ENCODE measurements at regions not wholly inside any gene's neighbourhood (a gene's known extent, or its start where the extent isn't known, plus 50 kb on each side); places are given as distances from the start of the nearest gene placed in this dataset.

GRCh38 chr15:39365873-39366272 is 215.0 kb upstream of the THBS1 start:
- Histone ChIP-seq H3F3A (replicated peaks; ENCODE audit: insufficient read depth) (peaks cover 24% of the 10 kb centered on the region), H3K9ac (no peak overlapping the region), H3K9me2 (no peaks in the 10 kb centered on the region), H3K4me3 (ENCODE audit: low read depth in 2 of 2, low read length in 1 of 2) (no peak overlapping the region), H2AFZ (ENCODE audit: low read depth) (no peak overlapping the region), H4K20me1 (ENCODE audit: insufficient read depth) (no peaks in the 10 kb centered on the region), H3K9me3 (no peaks in the 10 kb centered on the region), H3K27ac (ENCODE audit: low read depth in 2 of 2, low read length in 1 of 2) (no peak overlapping the region), H3K36me3 (replicated peaks in 1 of 2; ENCODE audit: control insufficient read depth in 1 of 2, insufficient read depth in 2 of 2, low read length in 1 of 2) (no peaks in the 10 kb centered on the region), H3K79me2 (ENCODE audit: insufficient read depth) (no peaks in the 10 kb centered on the region), H3K27me3 (ENCODE audit: insufficient read depth) (no peaks in the 10 kb centered on the region), H3K4me2 (no peak overlapping the region), H3K4me1 (ENCODE audit: control insufficient read depth in 1 of 2, insufficient read depth in 2 of 2, low read depth in 1 of 2, low read length in 1 of 2) (peaks cover 0 to 8% of the 10 kb centered on the region in 2 experiments; a peak in 2 of 4 replicates)
- no peak for TF ChIP-seq SMC3 (IDR thresholded peaks at IDR 0.05; ENCODE audit: low read depth, low read length)
- TF ChIP-seq CTCF (IDR thresholded peaks at IDR 0.05) = no peak
- no peak for TF ChIP-seq SIN3A (IDR thresholded peaks at IDR 0.05; ENCODE audit: borderline replicate concordance, low read depth, low read length)
- no peak for TF ChIP-seq RFX5 (IDR thresholded peaks at IDR 0.05; ENCODE audit: low read length)
- no peak for TF ChIP-seq CHD2 (IDR thresholded peaks at IDR 0.05; ENCODE audit: low read length, partially characterized antibody)
- 86% methylated on average over 4 of the region's 4 CpGs for WGBS (ENCODE audit: low lambda C conversion rate)
- POLR2A ChIA-PET = no interaction called here
- DNase-seq = no peak
- CTCF ChIA-PET = no interaction called here

- 61% methylated on average over 1 of the region's 1 CpG for WGBS (ENCODE audit: low lambda C conversion rate)
- H3K79me2 ChIP-seq (ENCODE audit: insufficient read depth) = no peaks in the 10 kb centered on the region
- DNase-seq = no peak
- H2AFZ ChIP-seq (ENCODE audit: low read depth) = no peak overlapping the region
- no peaks in the 10 kb centered on the region for H4K20me1 ChIP-seq (ENCODE audit: insufficient read depth)
- ChIA-PET CTCF (no interaction called here), POLR2A (no interaction called here)
- peaks cover 19% of the 10 kb centered on the region for H3F3A ChIP-seq (replicated peaks; ENCODE audit: insufficient read depth)
- no peak overlapping the region for H3K9ac ChIP-seq
- no peaks in the 10 kb centered on the region for H3K36me3 ChIP-seq (replicated peaks in 1 of 2; ENCODE audit: control insufficient read depth in 1 of 2, insufficient read depth in 2 of 2, low read length in 1 of 2)
- H3K9me3 ChIP-seq = peaks cover 3% of the 10 kb centered on the region; the same call in 1 of the 2 replicates
- no peak overlapping the region for H3K27ac ChIP-seq (ENCODE audit: low read depth in 2 of 2, low read length in 1 of 2)
- no peak overlapping the region for H3K4me2 ChIP-seq
- H3K27me3 ChIP-seq (ENCODE audit: insufficient read depth) = no peaks in the 10 kb centered on the region
- H3K4me3 ChIP-seq (ENCODE audit: low read depth in 2 of 2, low read length in 1 of 2) = no peak overlapping the region
- H3K9me2 ChIP-seq = no peaks in the 10 kb centered on the region
- peaks cover 0 to 8% of the 10 kb centered on the region in 2 experiments; a peak in 2 of 4 replicates for H3K4me1 ChIP-seq (ENCODE audit: control insufficient read depth in 1 of 2, insufficient read depth in 2 of 2, low read depth in 1 of 2, low read length in 1 of 2)
- no peak for TF ChIP-seq FOXJ3 (CRISPR knock-in tag; IDR thresholded peaks at IDR 0.05)
- no peak for TF ChIP-seq TAF1 (IDR thresholded peaks at IDR 0.05; ENCODE audit: borderline replicate concordance, low read depth, low read length)
- no peak for TF ChIP-seq RXRA (IDR thresholded peaks at IDR 0.05; ENCODE audit: borderline replicate concordance, low read depth)
- no peak for TF ChIP-seq POLR2AphosphoS5 (IDR thresholded peaks at IDR 0.05; ENCODE audit: low read depth, low read length)
- TF ChIP-seq MAX (IDR thresholded peaks at IDR 0.05; ENCODE audit: low read depth) = no peak
- TF ChIP-seq SIN3A (IDR thresholded peaks at IDR 0.05; ENCODE audit: borderline replicate concordance, low read depth, low read length) = no peak
- TF ChIP-seq MEF2A (IDR thresholded peaks at IDR 0.05; ENCODE audit: borderline replicate concordance, low read depth) = no peak
- TF ChIP-seq MXI1 (IDR thresholded peaks at IDR 0.05; ENCODE audit: low read depth, low read length) = no peak
- TF ChIP-seq USF1 (IDR thresholded peaks at IDR 0.05; ENCODE audit: borderline replicate concordance, low read depth) = no peak
- TF ChIP-seq FOXM1 (IDR thresholded peaks at IDR 0.05; ENCODE audit: low read depth) = no peak
- TF ChIP-seq USF2 (IDR thresholded peaks at IDR 0.05; ENCODE audit: borderline replicate concordance, low read depth, low read length) = no peak
- TF ChIP-seq FOSL2 (IDR thresholded peaks at IDR 0.05; ENCODE audit: borderline replicate concordance, low read depth) = no peak
- TF ChIP-seq REST (IDR thresholded peaks at IDR 0.05; ENCODE audit: low read depth, low read length) = no peak
- TF ChIP-seq YY1 (IDR thresholded peaks at IDR 0.05; ENCODE audit: low read depth) = no peak
- TF ChIP-seq TEAD4 (IDR thresholded peaks at IDR 0.05; ENCODE audit: borderline replicate concordance, insufficient read depth) = no peak
- TF ChIP-seq EZH2phosphoT487 (IDR thresholded peaks at IDR 0.05; ENCODE audit: borderline replicate concordance, low read depth) = no peak
- TF ChIP-seq RAD21 (IDR thresholded peaks at IDR 0.05; ENCODE audit: low read length) = no peak
- no peak for TF ChIP-seq EP300 (IDR thresholded peaks at IDR 0.05; ENCODE audit: borderline replicate concordance in 1 of 2, low read depth in 1 of 2, low read length in 1 of 2)
Measured at GRCh38 chr15:39367596-39367995, 213.3 kb upstream of the THBS1 start.

Data from SK-N-SH (cell line).